ENCODE measurements at regions not wholly inside any gene's neighbourhood (a gene's known extent, or its start where the extent isn't known, plus 50 kb on each side); places are given as distances from the start of the nearest gene placed in this dataset.

- H3K4me3 ChIP-seq (ENCODE audit: low read depth, poor library complexity, severe bottlenecking) = no peak overlapping the region
- TF ChIP-seq POLR2A (IDR thresholded peaks at IDR 0.05) (no peak), CTCF (IDR thresholded peaks at IDR 0.05) (no peak)
- WGBS, 2 donors = 80 to 83% methylated on average over 6 of the region's 6 CpGs
- intact Hi-C loops (cut with DNase I; ENCODE audit: low total_unique reads) = no loop called here
- DNase-seq (ENCODE audit: low spot score in 2 of 2) = no peak
Observed at GRCh38 chr6:147637620-147638195, 129.2 kb downstream of the SAMD5 start.

- intact Hi-C loops (cut with DNase I; ENCODE audit: low total_unique reads) = no loop called here
- TF ChIP-seq POLR2A (IDR thresholded peaks at IDR 0.05) (no peak), CTCF (IDR thresholded peaks at IDR 0.05) (no peak)
- 64% methylated on average over 3 of the region's 3 CpGs for WGBS, 2 donors
- H3K4me3 ChIP-seq (ENCODE audit: low read depth, poor library complexity, severe bottlenecking) = no peak overlapping the region
- DNase-seq (ENCODE audit: low spot score in 2 of 2) = no peak
Observed at GRCh38 chr6:147639279-147639678, 130.8 kb downstream of the SAMD5 start.

DNA sequence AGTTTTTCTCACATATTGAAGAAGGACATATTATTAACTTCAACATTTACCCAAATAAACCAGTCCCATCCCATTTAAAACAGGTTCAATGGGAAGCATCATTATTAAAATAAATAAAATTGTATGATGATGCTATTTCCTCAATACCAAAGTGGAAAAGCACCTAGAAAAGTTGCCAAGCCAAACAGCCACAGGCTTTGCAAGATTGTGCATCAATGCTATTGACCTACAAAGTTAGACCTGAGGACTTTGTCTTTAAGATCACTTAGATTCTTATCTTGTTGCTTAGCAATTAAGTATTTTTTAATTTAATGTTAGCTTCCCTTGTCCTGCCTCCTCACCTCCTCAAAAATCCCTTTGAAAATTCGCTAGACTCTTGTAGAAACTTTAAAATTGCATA is 132.1 kb downstream of the SAMD5 start:
- 34 to 50% methylated on average over 1 of the region's 1 CpG for WGBS, 2 donors
- TF ChIP-seq POLR2A (IDR thresholded peaks at IDR 0.05) (no peak), CTCF (IDR thresholded peaks at IDR 0.05) (no peak)
- DNase-seq (ENCODE audit: low spot score in 2 of 2) = no peak
- intact Hi-C loops (cut with DNase I; ENCODE audit: low total_unique reads) = no loop called here
- H3K4me3 ChIP-seq (ENCODE audit: low read depth, poor library complexity, severe bottlenecking) = no peak overlapping the region

DNA sequence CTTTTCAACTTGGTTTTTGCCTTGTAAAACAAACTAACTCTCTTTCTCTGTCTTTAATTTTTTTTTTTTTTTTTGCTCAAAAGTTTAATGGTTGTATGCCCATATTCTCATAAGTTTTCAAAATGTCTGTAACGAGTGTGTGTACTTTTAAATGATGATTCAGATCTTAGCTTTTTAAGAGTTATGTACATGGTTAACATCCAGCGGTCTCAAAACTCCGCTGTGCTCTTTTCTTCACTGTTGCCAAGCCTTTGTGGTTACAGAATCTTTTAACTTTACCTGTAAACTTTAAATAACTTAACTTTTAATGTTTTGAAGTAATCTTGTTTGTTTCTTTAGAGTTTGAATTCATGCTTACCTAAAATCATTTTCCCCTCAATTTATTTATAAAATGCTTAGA is 133.0 kb downstream of the SAMD5 start:
- no peak for DNase-seq (ENCODE audit: low spot score in 2 of 2)
- no peak overlapping the region for H3K4me3 ChIP-seq (ENCODE audit: low read depth, poor library complexity, severe bottlenecking)
- WGBS, 2 donors = 71 to 78% methylated on average over 3 of the region's 3 CpGs
- intact Hi-C loops (cut with DNase I; ENCODE audit: low total_unique reads) = no loop called here
- TF ChIP-seq POLR2A (IDR thresholded peaks at IDR 0.05) (no peak), CTCF (IDR thresholded peaks at IDR 0.05) (no peak)

DNA sequence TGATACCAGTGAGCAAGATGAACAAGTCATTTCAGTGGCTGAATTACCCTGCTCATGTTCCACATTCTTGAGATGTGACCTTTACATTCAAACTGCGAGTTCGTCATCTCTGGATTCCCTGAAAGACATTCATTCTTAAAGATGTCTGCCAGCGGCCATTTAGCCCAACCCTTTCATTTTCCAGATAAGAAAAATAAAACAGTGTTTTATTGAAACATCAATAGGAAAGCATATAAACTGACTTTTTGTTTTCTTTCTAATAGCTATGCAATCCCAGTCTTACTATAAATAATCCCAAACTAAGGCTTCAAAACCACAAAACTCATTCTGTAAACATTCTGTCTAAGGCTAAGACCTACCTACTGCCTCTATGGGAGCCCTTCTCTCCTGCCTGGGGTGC is 134.0 kb downstream of the SAMD5 start:
- DNase-seq (ENCODE audit: low spot score in 2 of 2) = no peak
- no peak overlapping the region for H3K4me3 ChIP-seq (ENCODE audit: low read depth, poor library complexity, severe bottlenecking)
- TF ChIP-seq CTCF (IDR thresholded peaks at IDR 0.05) (no peak), POLR2A (IDR thresholded peaks at IDR 0.05) (no peak)
- WGBS, 2 donors = 70 to 85% methylated on average over 3 of the region's 3 CpGs
- intact Hi-C loops (cut with DNase I; ENCODE audit: low total_unique reads) = no loop called here
